GM23338 (cell line): ENCODE measurements at regions not wholly inside any gene's neighbourhood (a gene's known extent, or its start where the extent isn't known, plus 50 kb on each side); places are given as distances from the start of the nearest gene placed in this dataset.

ENCODE experiments used
- ATAC-seq: fragments of 200-7000 bp; cut with Tn5 transposase; 3 replicates; pipeline ENCODE4 v1.9.1; 2020
- DNase-seq: peaks from one replicate; pipeline ENCODE4 v3.0.0-alpha.2; 2015; ENCODE audit warnings: low spot score
- H2AFZ ChIP-seq: fragments of 200-600 bp; sonication (generic); 2 replicates; pipeline ENCODE4 v1.8.0; 2016; ENCODE audit warnings: antibody characterized with exemption, mild to moderate bottlenecking, moderate library complexity
- H3F3A ChIP-seq: fragments of 200-600 bp; sonication (generic); replicated peaks from 2 replicates; pipeline ENCODE4 v1.8.0; 2017; ENCODE audit warnings: antibody characterized with exemption, mixed run types, low read depth
- H3K27ac ChIP-seq: fragments of 200-600 bp; sonication (generic); 2 replicates; pipeline ENCODE4 v1.6.1; 2016; ENCODE audit warnings: low read depth
- H3K27me3 ChIP-seq: fragments of 200-600 bp; sonication (generic); 2 replicates; pipeline ENCODE4 v1.8.0; 2016; ENCODE audit warnings: mild to moderate bottlenecking, mixed run types, moderate library complexity; ENCODE audit not compliant: insufficient read depth
- H3K36me3 ChIP-seq: fragments of 200-600 bp; sonication (generic); 2 replicates; pipeline ENCODE4 v1.8.0; 2016; ENCODE audit warnings: mild to moderate bottlenecking; ENCODE audit not compliant: insufficient read depth
- H3K4me1 ChIP-seq: fragments of 200-600 bp; sonication (generic); 2 replicates; pipeline ENCODE4 v1.8.0; 2016; ENCODE audit warnings: mild to moderate bottlenecking, moderate library complexity; ENCODE audit not compliant: insufficient read depth
- H3K4me2 ChIP-seq: fragments of 200-600 bp; sonication (generic); 2 replicates; pipeline ENCODE4 v1.7.1; 2017; ENCODE audit warnings: mixed run types
- H3K4me3 ChIP-seq: fragments of 200-600 bp; sonication (generic); 2 replicates; pipeline ENCODE4 v1.6.1; 2016; ENCODE audit warnings: mixed run types
- H3K79me2 ChIP-seq: fragments of 200-600 bp; sonication (generic); replicated peaks from 2 replicates; pipeline ENCODE4 v1.8.0; 2017; ENCODE audit warnings: mild to moderate bottlenecking; ENCODE audit not compliant: insufficient read depth
- H3K9me2 ChIP-seq: fragments of 200-600 bp; sonication (generic); 2 replicates; pipeline ENCODE4 v1.8.0; 2017; ENCODE audit not compliant: insufficient read depth
- H4K20me1 ChIP-seq: fragments of 200-600 bp; sonication (generic); replicated peaks from 2 replicates; pipeline ENCODE4 v1.8.0; 2017; ENCODE audit warnings: mild to moderate bottlenecking; ENCODE audit not compliant: insufficient read depth
- H3K27ac Mint-ChIP-seq: 2 replicates; pipeline ENCODE4 v1.8.0; 2020; ENCODE audit warnings: inconsistent platforms, mild to moderate bottlenecking, moderate library complexity, mixed read lengths
- H3K27me3 Mint-ChIP-seq: 3 replicates; pipeline ENCODE4 v1.8.0; 2022; ENCODE audit warnings: low read depth, mild to moderate bottlenecking, moderate library complexity, mixed read lengths, inconsistent platforms; ENCODE audit not compliant: insufficient read depth, poor library complexity
- H3K36me3 Mint-ChIP-seq: 3 replicates; pipeline ENCODE4 v1.8.0; 2021; ENCODE audit warnings: low read depth, mild to moderate bottlenecking, inconsistent platforms, moderate library complexity, mixed read lengths
- H3K4me1 Mint-ChIP-seq: 3 replicates; pipeline ENCODE4 v1.8.0; 2020; ENCODE audit warnings: mild to moderate bottlenecking, inconsistent platforms, mixed read lengths
- H3K4me3 Mint-ChIP-seq: 3 replicates; pipeline ENCODE4 v1.8.0; 2021; ENCODE audit warnings: moderate library complexity, mild to moderate bottlenecking, inconsistent platforms, mixed read lengths
- H3K9me3 Mint-ChIP-seq: 3 replicates; pipeline ENCODE4 v1.8.0; 2020; ENCODE audit warnings: moderate library complexity, mild to moderate bottlenecking, inconsistent platforms, mixed read lengths
- JUNB ChIP-seq: IDR thresholded peaks from one replicate; pipeline ENCODE4 v1.6.1; 2016; ENCODE audit warnings: antibody characterized with exemption; ENCODE audit not compliant: unreplicated experiment
- NANOG ChIP-seq: IDR thresholded peaks from 2 replicates; pipeline ENCODE4 v1.6.1; 2016; ENCODE audit warnings: antibody characterized with exemption, borderline replicate concordance
- REST ChIP-seq: IDR thresholded peaks from one replicate; pipeline ENCODE4 v1.6.1; 2018; ENCODE audit warnings: antibody characterized with exemption; ENCODE audit not compliant: unreplicated experiment
- STAT1 ChIP-seq: IDR thresholded peaks from one replicate; pipeline ENCODE4 v1.6.1; 2016; ENCODE audit warnings: antibody characterized with exemption; ENCODE audit not compliant: unreplicated experiment
- ZNF462 ChIP-seq: fragments of 250-450 bp; sonication (Bioruptor Pico); IDR thresholded peaks from 2 replicates; pipeline ENCODE4 v1.5.0; 2020; ENCODE audit warnings: mild to moderate bottlenecking, moderate library complexity

- no peak for TF ChIP-seq ZNF462 (CRISPR knock-in tag)
- TF ChIP-seq NANOG, result no peak
Observed at GRCh38 chr12:91948504-91948903, 197.1 kb downstream of the BTG1 start (continued).

GRCh38 chr12:91947459-91947858 is 198.2 kb downstream of the BTG1 start:
- DNase-seq (no peak), ATAC-seq (no peak)
- Mint-ChIP-seq H3K36me3 (no peaks in the 10 kb centered on the region), H3K27ac (no peak overlapping the region), H3K4me3 (no peak overlapping the region), H3K4me1 (no peaks in the 10 kb centered on the region), H3K9me3 (no peaks in the 10 kb centered on the region), H3K27me3 (no peaks in the 10 kb centered on the region)
- Histone ChIP-seq H3K4me2 (no peak overlapping the region), H3F3A (no peaks in the 10 kb centered on the region), H3K36me3 (no peaks in the 10 kb centered on the region), H3K27me3 (no peaks in the 10 kb centered on the region), H3K27ac (no peak overlapping the region), H4K20me1 (no peaks in the 10 kb centered on the region), H2AFZ (no peak overlapping the region), H3K4me3 (no peak overlapping the region), H3K4me1 (no peaks in the 10 kb centered on the region), H3K79me2 (no peaks in the 10 kb centered on the region), H3K9me2 (peaks cover 5% of the 10 kb centered on the region; the same call in 1 of the 2 replicates)
- no peak for TF ChIP-seq JUNB
- TF ChIP-seq STAT1, result no peak
- no peak for TF ChIP-seq ZNF462 (CRISPR knock-in tag)
- no peak for TF ChIP-seq REST
